HepG2 (cell line): ENCODE measurements at regions not wholly inside any gene's neighbourhood (a gene's known extent, or its start where the extent isn't known, plus 50 kb on each side); places are given as distances from the start of the nearest gene placed in this dataset.

Experiments
- ATAC-seq: fragments of 200-7000 bp; cut with Tn5 transposase; 3 replicates; pipeline ENCODE4 v1.9.1; 2020; ENCODE audit warnings: mild to moderate bottlenecking, moderate library complexity
- BruUV-seq: library from RNA; stranded (reverse); fragments of 400-500 nt; replicated peaks from 2 replicates; lab custom pipeline; 2021; lab: Mats Ljungman, UMichigan
- CTCF ChIA-PET: fragments of 300-600 bp; formaldehyde crosslinking; extraction: SDS; loops from one replicate; lab custom pipeline; 2021; ENCODE audit warnings: low total read pairs, inconsistent platforms, low intra/inter-chr PET ratio; lab: Yijun Ruan, JAX
- POLR2A ChIA-PET: fragments of 350-600 bp; sonication (Branson Sonifier 250); formaldehyde crosslinking; loops from one replicate; lab custom pipeline; 2020; ENCODE audit warnings: antibody characterized with exemption, inconsistent platforms; lab: Yijun Ruan, JAX
- DNase-seq: peaks from one replicate; pipeline ENCODE4 v3.0.0-alpha.2; 2015; ENCODE audit warnings: low spot score
- FAIRE-seq: peaks from 3 replicates; lab custom pipeline; 2011; peaks lifted over from hg19 to GRCh38; lab: Jason Lieb, UNC
- H2AFZ ChIP-seq: one replicate; pipeline ENCODE4 v1.6.1; 2011; ENCODE audit warnings: low read length, inconsistent platforms
- H3K27ac ChIP-seq: fragments of 300-600 bp; 3 replicates; pipeline ENCODE4 v1.8.0; 2011; ENCODE audit warnings: mixed run types, mild to moderate bottlenecking, mixed read lengths, low read length, inconsistent platforms; ENCODE audit not compliant: insufficient read depth; ENCODE audit errors: extremely low read length
- H3K27me3 ChIP-seq, 2 experiments: fragments of 200-600 bp in 1 of 2; 2 replicates in 1 of 2; 3 replicates in 1 of 2; pipeline versions ENCODE4 v1.6.0 to v1.8.0; 2011; ENCODE audit warnings: low read length in 2 of 2, mild to moderate bottlenecking in 2 of 2, moderate library complexity in 2 of 2, inconsistent platforms in 1 of 2; ENCODE audit not compliant: insufficient read depth in 2 of 2, control insufficient read depth in 1 of 2
- H3K36me3 ChIP-seq, 2 experiments: fragments of 200-600 bp in 1 of 2; replicated peaks in 1 of 2; 2 replicates in 1 of 2; 3 replicates in 1 of 2; pipeline versions ENCODE4 v1.5.1 to v1.8.0; 2011; ENCODE audit warnings: low read length in 2 of 2, inconsistent platforms in 1 of 2; ENCODE audit not compliant: insufficient read depth in 2 of 2, control insufficient read depth in 1 of 2
- H3K4me1 ChIP-seq: 2 replicates; pipeline ENCODE4 v1.5.1; 2012; ENCODE audit warnings: low read length, inconsistent platforms; ENCODE audit not compliant: insufficient read depth
- H3K4me2 ChIP-seq: 2 replicates; pipeline ENCODE4 v1.6.0; 2011; ENCODE audit warnings: low read depth, low read length, inconsistent platforms
- H3K4me3 ChIP-seq, 3 experiments: fragments of 200-600 bp in 1 of 3; sonication (generic), shearing (Covaris generic) in 1 of 3; replicated peaks in 1 of 3; 2 replicates each; pipeline ENCODE4 v1.5.1; 2011 to 2016; ENCODE audit warnings: low read length in 3 of 3, inconsistent platforms in 2 of 3, low read depth in 2 of 3, mild to moderate bottlenecking in 2 of 3, control low read depth in 1 of 3, mixed read lengths in 1 of 3; ENCODE audit not compliant: insufficient read depth in 1 of 3
- H3K79me2 ChIP-seq: one replicate; pipeline ENCODE4 v1.6.1; 2011; ENCODE audit warnings: low read length, inconsistent platforms; ENCODE audit not compliant: insufficient read depth
- H3K9ac ChIP-seq: 2 replicates; pipeline ENCODE4 v1.6.0; 2011; ENCODE audit warnings: mild to moderate bottlenecking, low read depth, low read length, inconsistent platforms; ENCODE audit not compliant: insufficient read depth
- H3K9me3 ChIP-seq: 2 replicates; pipeline ENCODE4 v1.5.1; 2012; ENCODE audit warnings: mild to moderate bottlenecking, low read length
- H4K20me1 ChIP-seq: 2 replicates; pipeline ENCODE4 v1.6.0; 2011; ENCODE audit warnings: inconsistent platforms, mild to moderate bottlenecking, low read length, moderate library complexity; ENCODE audit not compliant: insufficient read depth
- ARNTL ChIP-seq: sonication (generic); formaldehyde crosslinking; IDR thresholded peaks from 2 replicates; pipeline ENCODE4 v1.4.0; 2020; ENCODE audit warnings: mild to moderate bottlenecking, missing genetic modification reagents
- CAMTA2 ChIP-seq: sonication (generic); formaldehyde crosslinking; IDR thresholded peaks from 2 replicates; pipeline ENCODE4 v1.4.0; 2020; ENCODE audit warnings: mild to moderate bottlenecking, missing genetic modification reagents, borderline replicate concordance
- HMGXB4 ChIP-seq, 2 experiments: sonication (generic) in 1 of 2; formaldehyde crosslinking in 1 of 2; IDR thresholded peaks; 2 replicates each; pipeline versions ENCODE4 v1.4.0 to v1.6.1; 2018 to 2020; ENCODE audit warnings: missing genetic modification reagents in 2 of 2, borderline replicate concordance in 1 of 2, low read depth in 1 of 2, mild to moderate bottlenecking in 1 of 2, missing biosample characterization in 1 of 2
- MAFF ChIP-seq: IDR thresholded peaks from 2 replicates; pipeline ENCODE4 v1.6.1; 2011; ENCODE audit warnings: low read depth, low read length, improper control_type of control experiment
- NPAS2 ChIP-seq: sonication (generic); formaldehyde crosslinking; IDR thresholded peaks from 2 replicates; pipeline ENCODE4 v1.8.0; 2022; ENCODE audit warnings: mild to moderate bottlenecking, missing genetic modification reagents, borderline replicate concordance
- NR1H2 ChIP-seq: sonication (generic); formaldehyde crosslinking; IDR thresholded peaks from 2 replicates; pipeline ENCODE4 v1.8.1; 2022; ENCODE audit warnings: low read depth, missing genetic modification reagents, borderline replicate concordance
- PHF20 ChIP-seq: sonication (generic); formaldehyde crosslinking; IDR thresholded peaks from 2 replicates; pipeline ENCODE4 v1.5.0; 2020; ENCODE audit warnings: mild to moderate bottlenecking, missing genetic modification reagents
- STAT6 ChIP-seq: sonication (generic); formaldehyde crosslinking; IDR thresholded peaks from 2 replicates; pipeline ENCODE4 v1.4.0; 2020; ENCODE audit warnings: missing genetic modification reagents, mild to moderate bottlenecking, borderline replicate concordance
- TP53 ChIP-seq: sonication (generic); formaldehyde crosslinking; conservative IDR thresholded peaks from 2 replicates; pipeline ENCODE4 v1.4.0; 2020; ENCODE audit warnings: missing genetic modification reagents
- ZNF550 ChIP-seq: sonication (generic); formaldehyde crosslinking; IDR thresholded peaks from 2 replicates; pipeline ENCODE4 v1.4.0; 2020; ENCODE audit warnings: mild to moderate bottlenecking, missing genetic modification reagents, borderline replicate concordance
- ZNF629 ChIP-seq: sonication (generic); formaldehyde crosslinking; conservative IDR thresholded peaks from 2 replicates; pipeline ENCODE4 v1.5.0; 2020; ENCODE audit warnings: missing genetic modification reagents
- ZNF646 ChIP-seq: sonication (generic); formaldehyde crosslinking; IDR thresholded peaks from 2 replicates; pipeline ENCODE4 v1.9.0; 2021; ENCODE audit warnings: mild to moderate bottlenecking, missing genetic modification reagents
- ZNF7 ChIP-seq: IDR thresholded peaks from 2 replicates; pipeline ENCODE4 v1.6.1; 2016; ENCODE audit warnings: missing biosample characterization, missing genetic modification reagents
- ZNF720 ChIP-seq: sonication (generic); formaldehyde crosslinking; IDR thresholded peaks from 2 replicates; pipeline ENCODE4 v1.4.0; 2020; ENCODE audit warnings: missing genetic modification reagents
- WGBS: methylation state at CpG from one replicate; pipeline ENCODE4 v1.1.6; 2017; ENCODE audit warnings: low lambda C conversion rate; 5-methylcytosine and 5-hydroxymethylcytosine counted together
- in situ Hi-C: cut with HindIII; loops from 2 replicates; pipeline ENCODE4 v1.10.0; 2017; ENCODE audit warnings: low pct_unique_long_range_greater_than_20kb; ENCODE audit not compliant: extremely low pct_ligation_motif_present
- intact Hi-C: fragments of 100-400 bp; cut with micrococcal nuclease; formaldehyde crosslinking; loops from one replicate; pipeline ENCODE4 v1.10.0; 2022; ENCODE audit not compliant: unreplicated experiment

- intact Hi-C loops (no loop called here), in situ Hi-C loops (no loop called here)
- H3K9me3 ChIP-seq, result peaks cover 12% of the 10 kb centered on the region; the same call in 1 of the 2 replicates
- no peak overlapping the region for H2AFZ ChIP-seq
- no peak overlapping the region for H3K27ac ChIP-seq
- H3K27me3 ChIP-seq, result no peaks in the 10 kb centered on the region
- BruUV-seq, result no TSS peak
- POLR2A ChIA-PET, result no interaction called here
- WGBS, result 23% methylated on average over 6 of the region's 6 CpGs
- no peak for ATAC-seq
- H3K4me2 ChIP-seq, result no peak overlapping the region
- H3K36me3 ChIP-seq, result no peaks in the 10 kb centered on the region
- H3K79me2 ChIP-seq, result no peaks in the 10 kb centered on the region
- CTCF ChIA-PET, result no interaction called here
- H3K4me1 ChIP-seq, result no peaks in the 10 kb centered on the region
- no peak for FAIRE-seq
- H3K4me3 ChIP-seq, result no peak overlapping the region
- no peak overlapping the region for H3K9ac ChIP-seq
- no peak for DNase-seq
- no peaks in the 10 kb centered on the region for H4K20me1 ChIP-seq
- TF ChIP-seq ZNF646 (CRISPR knock-in tag) (no peak), NR1H2 (CRISPR knock-in tag) (no peak), ZNF629 (CRISPR knock-in tag) (no peak), NPAS2 (CRISPR knock-in tag) (no peak), ZNF550 (CRISPR knock-in tag) (no peak), ZNF720 (CRISPR knock-in tag) (no peak), MAFF (no peak), PHF20 (CRISPR knock-in tag) (no peak), STAT6 (CRISPR knock-in tag) (no peak), ARNTL (CRISPR knock-in tag) (no peak), ZNF7 (no peak), CAMTA2 (CRISPR knock-in tag) (no peak), TP53 (no peak), HMGXB4 (CRISPR knock-in tag; IDR thresholded peaks at IDR 0.05; ENCODE audit: borderline replicate concordance in 1 of 2, low read depth in 1 of 2) (no peak)
Observed at GRCh38 chr7:136717910-136718557, 150.4 kb upstream of the CHRM2 start.
